IMR-90 (cell line): ENCODE measurements at regions not wholly inside any gene's neighbourhood (a gene's known extent, or its start where the extent isn't known, plus 50 kb on each side); places are given as distances from the start of the nearest gene placed in this dataset.
A peak's percentile ranks its signal among the peaks of the same experiment; 100 is the strongest.

ENCODE experiments used
- ATAC-seq: fragments of 200-7000 bp; cut with Tn5 transposase; 2 replicates; pipeline ENCODE4 v1.9.1; 2020; ENCODE audit warnings: low read depth, mild to moderate bottlenecking, moderate library complexity
- BruUV-seq: library from RNA; stranded (reverse); fragments of 400-500 nt; replicated peaks from 2 replicates; lab custom pipeline; 2021; lab: Mats Ljungman, UMichigan
- CTCF ChIA-PET: fragments of 300-600 bp; formaldehyde crosslinking; extraction: SDS; loops from one replicate; lab custom pipeline; 2021; ENCODE audit warnings: antibody characterized with exemption; lab: Yijun Ruan, JAX
- POLR2A ChIA-PET: fragments of 300-600 bp; sonication (Branson Sonifier 250); formaldehyde crosslinking; loops from one replicate; lab custom pipeline; 2022; ENCODE audit warnings: antibody characterized with exemption; ENCODE audit not compliant: unreplicated experiment; lab: Charles Lee
- DNase-seq: peaks from one replicate; pipeline ENCODE4 v3.0.0; 2013
- H2AFZ ChIP-seq: replicated peaks from 2 replicates; pipeline ENCODE3; 2013; ENCODE audit warnings: low read length, mild to moderate bottlenecking; ENCODE audit not compliant: poor library complexity
- H2AK5ac ChIP-seq: 2 replicates; pipeline ENCODE4 v1.6.1; 2013; ENCODE audit warnings: low read depth, low read length, inconsistent platforms
- H2AK9ac ChIP-seq: replicated peaks from 2 replicates; pipeline ENCODE3; 2013; ENCODE audit warnings: mild to moderate bottlenecking, low read depth, low read length, moderate library complexity; ENCODE audit not compliant: poor library complexity
- H2BK120ac ChIP-seq: 2 replicates; pipeline ENCODE4 v1.6.1; 2013; ENCODE audit warnings: low read depth, low read length, inconsistent platforms
- H2BK15ac ChIP-seq: 3 replicates; pipeline ENCODE4 v1.6.1; 2013; ENCODE audit warnings: low read depth, low read length, inconsistent platforms
- H2BK20ac ChIP-seq: 2 replicates; pipeline ENCODE4 v1.6.1; 2013; ENCODE audit warnings: low read depth, mild to moderate bottlenecking, inconsistent platforms, low read length, moderate library complexity
- H2BK5ac ChIP-seq: 2 replicates; pipeline ENCODE4 v1.6.1; 2013; ENCODE audit warnings: mild to moderate bottlenecking, low read depth, low read length, inconsistent platforms; ENCODE audit not compliant: poor library complexity, severe bottlenecking
- H3K14ac ChIP-seq: replicated peaks from 2 replicates; pipeline ENCODE4 v1.6.1; 2013; ENCODE audit warnings: low read depth, low read length, inconsistent platforms
- H3K18ac ChIP-seq: 2 replicates; pipeline ENCODE4 v1.6.1; 2013; ENCODE audit warnings: low read depth, low read length, control low read depth
- H3K23ac ChIP-seq: 2 replicates; pipeline ENCODE4 v1.6.1; 2013; ENCODE audit warnings: low read depth, low read length, inconsistent platforms
- H3K27ac ChIP-seq: 2 replicates; pipeline ENCODE4 v1.5.1; 2013; ENCODE audit warnings: mild to moderate bottlenecking, control low read depth, low read length; ENCODE audit not compliant: insufficient read depth
- H3K27me3 ChIP-seq: 2 replicates; pipeline ENCODE4 v1.6.1; 2013; ENCODE audit warnings: low read length; ENCODE audit not compliant: control insufficient read depth, insufficient read depth
- H3K36me3 ChIP-seq: 2 replicates; pipeline ENCODE4 v1.6.1; 2013; ENCODE audit warnings: low read length, mixed read lengths; ENCODE audit not compliant: control insufficient read depth, insufficient read depth
- H3K4ac ChIP-seq: 2 replicates; pipeline ENCODE4 v1.6.1; 2013; ENCODE audit warnings: low read depth, low read length, inconsistent platforms
- H3K4me1 ChIP-seq: 2 replicates; pipeline ENCODE4 v1.6.1; 2013; ENCODE audit warnings: low read length, mixed read lengths; ENCODE audit not compliant: control insufficient read depth, insufficient read depth
- H3K4me2 ChIP-seq: 2 replicates; pipeline ENCODE4 v1.6.1; 2013; ENCODE audit warnings: low read depth, mild to moderate bottlenecking, control low read depth, low read length, moderate library complexity
- H3K4me3 ChIP-seq: 2 replicates; pipeline ENCODE4 v1.5.1; 2013; ENCODE audit warnings: low read depth, mild to moderate bottlenecking, control low read depth, low read length, moderate library complexity; ENCODE audit not compliant: insufficient read depth
- H3K56ac ChIP-seq: 2 replicates; pipeline ENCODE4 v1.6.1; 2013; ENCODE audit warnings: low read length, inconsistent platforms; ENCODE audit not compliant: insufficient read depth; ENCODE audit errors: extremely low read depth
- H3K79me1 ChIP-seq, 2 experiments: 2 replicates each; pipeline ENCODE4 v1.6.1; 2013; ENCODE audit warnings: low read length in 2 of 2, inconsistent platforms in 1 of 2, low read depth in 1 of 2
- H3K9ac ChIP-seq: 2 replicates; pipeline ENCODE4 v1.6.1; 2013; ENCODE audit warnings: low read depth, low read length, control low read depth
- H3K9me1 ChIP-seq: 2 replicates; pipeline ENCODE4 v1.6.1; 2013; ENCODE audit warnings: low read length, inconsistent platforms; ENCODE audit not compliant: insufficient read depth
- H3K9me3 ChIP-seq: 2 replicates; pipeline ENCODE4 v1.6.1; 2013; ENCODE audit warnings: low read length; ENCODE audit not compliant: control insufficient read depth, insufficient read depth
- H4K20me1 ChIP-seq: 2 replicates; pipeline ENCODE4 v1.6.1; 2013; ENCODE audit warnings: low read length, inconsistent platforms; ENCODE audit not compliant: insufficient read depth
- H4K5ac ChIP-seq: 2 replicates; pipeline ENCODE4 v1.6.1; 2013; ENCODE audit warnings: mild to moderate bottlenecking, low read depth, low read length, control low read depth
- H4K8ac ChIP-seq, 2 experiments: 2 replicates each; pipeline ENCODE4 v1.6.1; 2013; ENCODE audit warnings: low read depth in 2 of 2, low read length in 2 of 2, control low read depth in 1 of 2, inconsistent platforms in 1 of 2
- H4K91ac ChIP-seq: 2 replicates; pipeline ENCODE4 v1.6.1; 2013; ENCODE audit warnings: low read depth, low read length, inconsistent platforms; ENCODE audit not compliant: insufficient read depth
- BHLHE40 ChIP-seq: fragments of 150-350 bp; IDR thresholded peaks from 2 replicates; pipeline ENCODE4 v1.6.1; 2016; ENCODE audit warnings: mild to moderate bottlenecking, low read depth, low read length
- MXI1 ChIP-seq: IDR thresholded peaks from 2 replicates; pipeline ENCODE4 v1.6.1; 2012; ENCODE audit warnings: low read depth, mild to moderate bottlenecking, low read length, moderate library complexity, borderline replicate concordance
- POLR2A ChIP-seq: IDR thresholded peaks from 2 replicates; pipeline ENCODE4 v1.6.1; 2012; ENCODE audit warnings: mild to moderate bottlenecking, low read depth, low read length
- RCOR1 ChIP-seq: IDR thresholded peaks from 2 replicates; pipeline ENCODE4 v1.6.1; 2012; ENCODE audit warnings: mild to moderate bottlenecking, low read length, improper control_type of control experiment; ENCODE audit not compliant: insufficient replicate concordance
- WGBS, 2 experiments: methylation state at CpG; one replicate each; pipeline versions ENCODE4 v1.1.5 to v1.1.7; 2013; ENCODE audit warnings: missing lambda C conversion rate in 2 of 2; ENCODE audit not compliant: insufficient read length in 1 of 2; ENCODE audit errors: extremely low coverage in 2 of 2; 5-methylcytosine and 5-hydroxymethylcytosine counted together
- dilution Hi-C: fragments of 300-500 bp; cut with HindIII; formaldehyde crosslinking; loops from one replicate; pipeline ENCODE4 v1.14.3; 2018; ENCODE audit warnings: low sequenced_read_pairs; ENCODE audit not compliant: unreplicated experiment
- in situ Hi-C: fragments of 300-500 bp; cut with MboI; formaldehyde crosslinking; loops from 3 replicates; pipeline ENCODE4 v1.14.3; 2019; ENCODE audit warnings: low sequenced_read_pairs, inconsistent platforms, mixed read lengths
- intact Hi-C: fragments of 100-400 bp; cut with micrococcal nuclease; formaldehyde crosslinking; loops from 2 replicates; pipeline ENCODE4 v1.10.0; 2022

GRCh38 chr17:63381101-63381729 lies 64.9 kb downstream of the CYB561 start:
- no peak overlapping the region for H3K56ac ChIP-seq
- no peak overlapping the region for H4K5ac ChIP-seq
- dilution Hi-C loops (no loop called here), intact Hi-C loops (no loop called here), in situ Hi-C loops (no loop called here)
- H2AK5ac ChIP-seq = no peak overlapping the region
- peaks cover 3% of the 10 kb centered on the region; the same call in 1 of the 2 replicates for H3K9me1 ChIP-seq
- H2BK15ac ChIP-seq = no peak overlapping the region
- H2BK120ac ChIP-seq = no peak overlapping the region
- H4K91ac ChIP-seq = no peak overlapping the region
- TF ChIP-seq RCOR1 = no peak
- no peak for TF ChIP-seq POLR2A
- no peak for TF ChIP-seq BHLHE40
- TF ChIP-seq MXI1 = peak; percentile 91
- peak; percentile 85 for ATAC-seq
- no peak overlapping the region for H3K9ac ChIP-seq
- peaks cover 2% of the 10 kb centered on the region; the same call in 1 of the 2 replicates for H3K9me3 ChIP-seq
- no peak overlapping the region for H3K14ac ChIP-seq
- BruUV-seq = no TSS peak
- peaks cover 8% of the 10 kb centered on the region; the same call in 1 of the 2 replicates for H3K4me1 ChIP-seq
- no peak overlapping the region for H2AFZ ChIP-seq
- DNase-seq = peak; percentile 82
- H2BK20ac ChIP-seq = no peak overlapping the region
- no peak overlapping the region for H2AK9ac ChIP-seq
- ChIA-PET POLR2A (no interaction called here), CTCF (interaction anchor here (1.0 to 1.1 kb wide), 2 partner anchors 11 to 25 kb away, joined by 3 read pairs; no protein-coding TSS in a partner anchor)
- H2BK5ac ChIP-seq = peak overlapping the region; percentile 10
- 20% methylated on average over 1 of the region's 4 CpGs; no CpG with 5 or more reads in 1 of the 2 experiments for WGBS, 2 experiments
- H3K36me3 ChIP-seq = peaks cover 8% of the 10 kb centered on the region
- H3K79me1 ChIP-seq = peaks cover 19 to 22% of the 10 kb centered on the region in 2 experiments
- no peak overlapping the region for H3K18ac ChIP-seq
- no peak overlapping the region for H3K4ac ChIP-seq
- no peak overlapping the region for H3K23ac ChIP-seq
- no peak overlapping the region; the same call in 1 of the 2 replicates for H3K4me2 ChIP-seq
- H3K27ac ChIP-seq = no peak overlapping the region
- peaks cover 4% of the 10 kb centered on the region; the same call in 1 of the 2 replicates for H4K20me1 ChIP-seq
- H3K27me3 ChIP-seq = no peaks in the 10 kb centered on the region
- no peak overlapping the region for H4K8ac ChIP-seq
- no peak overlapping the region for H3K4me3 ChIP-seq
